Breast epithelium (tissue), 3 donors: ENCODE measurements at regions not wholly inside any gene's neighbourhood (a gene's known extent, or its start where the extent isn't known, plus 50 kb on each side); places are given as distances from the start of the nearest gene placed in this dataset.
"Not testable (repeated sequence)": the region's sequence is repeated elsewhere in the genome, so short reads cannot be mapped to it uniquely, and the experiment has no call there.

Experiments used
- POLR2A ChIP-seq: fragments of 450-650 bp; IDR thresholded peaks from one replicate; pipeline ENCODE4 v1.6.1; 2016; ENCODE audit warnings: antibody characterized with exemption, mild to moderate bottlenecking, moderate library complexity
- POLR2AphosphoS5 ChIP-seq, 3 donors: sonication (generic); formaldehyde crosslinking; IDR thresholded peaks; one replicate each; pipeline ENCODE4 v1.6.1; 2017; ENCODE audit warnings: antibody characterized with exemption in 3 of 3
- TF ChIP-seq, protein P1 (sequence below), 3 donors: fragments of 450-650 bp; IDR thresholded peaks; one replicate each; pipeline ENCODE4 v1.5.1; 2016 to 2017; ENCODE audit warnings: antibody characterized with exemption in 3 of 3, mild to moderate bottlenecking in 3 of 3, moderate library complexity in 3 of 3

DNA sequence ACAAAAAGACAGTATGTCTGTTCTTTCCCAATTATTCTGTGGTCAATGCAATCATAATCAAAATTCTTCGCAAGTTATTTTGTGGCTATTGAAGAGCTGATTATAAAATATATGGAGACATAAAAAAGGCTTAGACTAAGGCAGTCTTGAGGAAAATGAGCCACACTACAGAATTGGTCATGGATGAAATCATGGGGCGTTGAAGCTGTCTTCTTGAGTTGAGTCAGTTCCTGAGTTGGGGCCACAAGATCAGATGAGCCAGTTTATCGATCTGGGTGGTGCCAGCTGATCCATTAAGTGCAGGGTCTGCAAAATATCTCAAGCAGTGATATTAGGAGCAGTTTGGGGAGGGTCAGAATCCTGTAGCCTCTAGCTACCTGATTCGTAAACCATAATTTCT is 96.9 kb upstream of the NUTM2F start:
- TF ChIP-seq, protein P1, sequence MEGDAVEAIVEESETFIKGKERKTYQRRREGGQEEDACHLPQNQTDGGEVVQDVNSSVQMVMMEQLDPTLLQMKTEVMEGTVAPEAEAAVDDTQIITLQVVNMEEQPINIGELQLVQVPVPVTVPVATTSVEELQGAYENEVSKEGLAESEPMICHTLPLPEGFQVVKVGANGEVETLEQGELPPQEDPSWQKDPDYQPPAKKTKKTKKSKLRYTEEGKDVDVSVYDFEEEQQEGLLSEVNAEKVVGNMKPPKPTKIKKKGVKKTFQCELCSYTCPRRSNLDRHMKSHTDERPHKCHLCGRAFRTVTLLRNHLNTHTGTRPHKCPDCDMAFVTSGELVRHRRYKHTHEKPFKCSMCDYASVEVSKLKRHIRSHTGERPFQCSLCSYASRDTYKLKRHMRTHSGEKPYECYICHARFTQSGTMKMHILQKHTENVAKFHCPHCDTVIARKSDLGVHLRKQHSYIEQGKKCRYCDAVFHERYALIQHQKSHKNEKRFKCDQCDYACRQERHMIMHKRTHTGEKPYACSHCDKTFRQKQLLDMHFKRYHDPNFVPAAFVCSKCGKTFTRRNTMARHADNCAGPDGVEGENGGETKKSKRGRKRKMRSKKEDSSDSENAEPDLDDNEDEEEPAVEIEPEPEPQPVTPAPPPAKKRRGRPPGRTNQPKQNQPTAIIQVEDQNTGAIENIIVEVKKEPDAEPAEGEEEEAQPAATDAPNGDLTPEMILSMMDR (IDR thresholded peaks at IDR 0.05), result not testable (repeated sequence)
- not testable (repeated sequence) for TF ChIP-seq POLR2A; POLR2AphosphoS5 (IDR thresholded peaks at IDR 0.05)
